CD4-positive, CD25-positive, alpha-beta regulatory T cell (primary cell): ENCODE measurements at regions not wholly inside any gene's neighbourhood (a gene's known extent, or its start where the extent isn't known, plus 50 kb on each side); places are given as distances from the start of the nearest gene placed in this dataset.
"Not testable (repeated sequence)": the region's sequence is repeated elsewhere in the genome, so short reads cannot be mapped to it uniquely, and the experiment has no call there.

Experiments used
- ATAC-seq, 2 donors: fragments of 150-1000 bp; cut with Tn5 transposase; one replicate each; pipeline ENCODE4 v1.10.0; 2021; ENCODE audit warnings: low read depth in 2 of 2, moderate number of reproducible peaks in 2 of 2, moderate library complexity in 1 of 2
- DNase-seq, 3 donors: peaks; one replicate each; pipeline versions ENCODE4 v3.0.0 to v3.0.0-alpha.2; 2012 to 2022; ENCODE audit warnings: mixed read lengths in 1 of 3
- H3K27ac ChIP-seq: one replicate; pipeline ENCODE4 v1.7.0; 2013; ENCODE audit warnings: mild to moderate bottlenecking, low read length; ENCODE audit not compliant: insufficient read depth, poor library complexity, severe bottlenecking
- H3K27me3 ChIP-seq: one replicate; pipeline ENCODE4 v1.7.0; 2013; ENCODE audit warnings: low read length; ENCODE audit not compliant: control insufficient read depth, insufficient read depth
- H3K36me3 ChIP-seq: one replicate; pipeline ENCODE4 v1.7.0; 2013; ENCODE audit warnings: mild to moderate bottlenecking, low read length, moderate library complexity; ENCODE audit not compliant: control insufficient read depth, insufficient read depth
- H3K4me1 ChIP-seq: 2 replicates; pipeline ENCODE4 v1.7.0; 2013; ENCODE audit warnings: mild to moderate bottlenecking, low read length; ENCODE audit not compliant: insufficient read depth, control insufficient read depth, poor library complexity, severe bottlenecking
- H3K4me3 ChIP-seq: one replicate; pipeline ENCODE4 v1.7.0; 2013; ENCODE audit warnings: low read depth, mild to moderate bottlenecking, low read length, moderate library complexity
- H3K9me3 ChIP-seq, 2 experiments: 1 replicate in 1 of 2; 2 replicates in 1 of 2; pipeline ENCODE4 v1.7.0; 2013; ENCODE audit warnings: low read length in 2 of 2, mild to moderate bottlenecking in 1 of 2, moderate library complexity in 1 of 2; ENCODE audit not compliant: control insufficient read depth in 2 of 2
- H3K27ac Mint-ChIP-seq, 3 donors: one replicate each; pipeline ENCODE4 v1.8.0; 2020 to 2022; ENCODE audit warnings: mild to moderate bottlenecking in 3 of 3, mixed read lengths in 3 of 3, moderate library complexity in 2 of 3
- H3K27me3 Mint-ChIP-seq: one replicate; pipeline ENCODE4 v1.8.0; 2022; ENCODE audit warnings: mild to moderate bottlenecking, mixed read lengths
- H3K36me3 Mint-ChIP-seq: one replicate; pipeline ENCODE4 v1.8.0; 2020; ENCODE audit warnings: mixed read lengths
- H3K4me1 Mint-ChIP-seq, 4 donors: one replicate each; pipeline ENCODE4 v1.8.0; 2020 to 2022; ENCODE audit warnings: mixed read lengths in 4 of 4, mild to moderate bottlenecking in 1 of 4
- H3K4me3 Mint-ChIP-seq, 4 donors: one replicate each; pipeline ENCODE4 v1.8.0; 2020 to 2022; ENCODE audit warnings: mild to moderate bottlenecking in 4 of 4, mixed read lengths in 4 of 4, moderate library complexity in 3 of 4
- H3K9me3 Mint-ChIP-seq, 7 donors: one replicate each; pipeline ENCODE4 v1.8.0; 2020 to 2022; ENCODE audit warnings: mixed read lengths in 7 of 7, mild to moderate bottlenecking in 3 of 7, moderate library complexity in 2 of 7

DNA sequence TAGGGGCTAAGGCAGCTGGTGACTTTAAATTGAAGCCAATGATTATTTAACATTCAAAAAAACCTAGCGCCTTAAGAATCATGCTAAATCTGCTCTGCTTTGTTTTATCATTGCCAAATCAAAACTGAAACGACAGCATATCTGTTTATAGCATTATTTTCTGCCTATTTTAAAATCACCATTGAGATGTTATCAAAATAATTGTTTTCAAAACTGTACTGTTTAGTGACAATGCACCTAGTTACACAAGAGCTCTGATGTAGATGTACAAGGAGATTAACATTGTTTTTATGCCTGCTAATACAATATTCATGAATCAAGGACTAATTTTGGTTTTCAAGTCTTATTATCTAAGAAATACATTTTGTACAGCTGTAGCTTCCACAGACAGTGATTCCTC, 1521.3 kb downstream of the AMY1C start:
- Mint-ChIP-seq H3K4me1 (peaks cover 0 to 3% (median 0%) of the 10 kb centered on the region in 4 donors), H3K27ac (no peak overlapping the region), H3K4me3 (no peak overlapping the region), H3K36me3 (no peaks in the 10 kb centered on the region), H3K27me3 (no peaks in the 10 kb centered on the region), H3K9me3 (peaks cover 3 to 33% (median 14%) of the 10 kb centered on the region in 7 donors)
- Histone ChIP-seq H3K27me3 (no peaks in the 10 kb centered on the region), H3K9me3 (peaks cover 4 to 6% of the 10 kb centered on the region in 2 experiments), H3K4me1 (no peaks in the 10 kb centered on the region), H3K4me3 (no peak overlapping the region), H3K36me3 (no peaks in the 10 kb centered on the region), H3K27ac (no peak overlapping the region)
- ATAC-seq (no peak), DNase-seq (no peak)

DNA sequence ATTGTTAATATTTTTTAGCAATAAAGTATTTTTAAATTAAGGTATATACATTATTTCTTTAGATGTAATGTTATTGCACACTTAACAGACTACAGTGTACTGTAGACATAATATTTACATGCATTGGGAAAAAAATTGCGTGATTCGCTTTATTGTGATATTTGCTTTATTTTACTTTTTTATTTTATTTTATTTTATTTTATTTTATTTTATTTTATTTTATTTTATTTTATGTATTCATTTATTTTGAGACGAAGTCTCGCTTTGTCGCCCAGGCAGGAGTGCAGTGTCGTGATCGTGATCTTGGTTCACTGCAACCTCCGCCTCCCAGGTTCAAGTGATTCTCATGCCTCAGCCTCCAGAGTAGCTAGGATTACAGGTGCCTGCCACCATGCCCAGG, 1522.7 kb downstream of the AMY1C start:
- not testable (repeated sequence) for H3K36me3 ChIP-seq, H3K27ac ChIP-seq, H3K4me3 Mint-ChIP-seq, H3K4me1 Mint-ChIP-seq, H3K36me3 Mint-ChIP-seq, H3K9me3 ChIP-seq, H3K27me3 ChIP-seq, H3K27ac Mint-ChIP-seq, DNase-seq, H3K4me3 ChIP-seq, H3K4me1 ChIP-seq, ATAC-seq, H3K27me3 Mint-ChIP-seq
- H3K9me3 Mint-ChIP-seq: peaks cover 3 to 33% (median 10%) of the 10 kb centered on the region in 7 donors

DNA sequence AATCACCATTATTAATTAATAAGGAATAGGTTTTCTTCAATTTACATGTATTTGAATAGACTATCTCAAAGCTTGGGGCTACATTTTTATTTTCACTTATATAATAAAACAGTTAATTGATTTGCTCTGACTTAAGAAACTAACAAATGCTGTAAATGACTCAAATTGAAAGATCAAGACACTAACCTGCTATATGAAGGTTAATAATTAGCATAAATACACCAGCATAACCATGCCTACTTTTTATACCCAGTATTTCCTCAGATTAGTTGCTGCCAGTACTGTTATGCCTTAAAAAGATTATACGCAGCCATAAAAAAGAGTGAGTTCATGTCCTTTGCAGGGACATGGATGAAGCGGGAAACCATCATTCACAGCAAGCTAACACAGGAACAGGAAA, 1545.1 kb downstream of the AMY1C start:
- H3K9me3 Mint-ChIP-seq: peaks cover 3 to 27% (median 10%) of the 10 kb centered on the region in 7 donors
- no peaks in the 10 kb centered on the region for H3K36me3 Mint-ChIP-seq

DNA sequence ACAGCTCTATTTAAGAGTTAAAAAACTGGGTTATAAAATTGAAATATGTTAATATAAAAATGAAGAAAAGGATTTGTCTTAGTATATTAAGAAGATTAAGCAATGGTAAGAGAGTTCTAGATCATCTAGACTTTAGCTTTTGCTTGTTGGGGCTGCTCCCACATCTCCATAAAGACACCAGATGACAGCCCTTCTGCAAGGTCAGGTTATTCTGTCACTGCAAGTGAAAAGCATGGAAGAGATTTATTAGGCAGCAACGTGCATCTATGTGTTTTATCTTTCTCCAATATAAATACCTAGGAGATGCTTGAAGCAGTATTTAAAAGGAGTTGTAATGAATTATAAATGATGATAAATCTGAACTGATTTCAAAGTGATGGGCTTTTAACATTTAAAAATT, 1560.4 kb downstream of the AMY1C start:
- H3K4me1 ChIP-seq: no peaks in the 10 kb centered on the region
- H3K27me3 ChIP-seq: no peaks in the 10 kb centered on the region
- H3K4me3 ChIP-seq: no peak overlapping the region
- no peak for ATAC-seq
- Mint-ChIP-seq H3K4me1 (no peaks in the 10 kb centered on the region), H3K27me3 (no peaks in the 10 kb centered on the region), H3K36me3 (no peaks in the 10 kb centered on the region), H3K27ac (no peak overlapping the region), H3K4me3 (no peak overlapping the region), H3K9me3 (peaks cover 0 to 11% (median 2%) of the 10 kb centered on the region in 7 donors)
- no peak overlapping the region for H3K27ac ChIP-seq
- H3K9me3 ChIP-seq: peaks cover 0 to 4% of the 10 kb centered on the region in 2 experiments
- H3K36me3 ChIP-seq: no peaks in the 10 kb centered on the region
- no peak for DNase-seq

More for the DNA sequence above, 1545.1 kb downstream of the AMY1C start:
- ATAC-seq: no peak
- Mint-ChIP-seq H3K4me3 (no peak overlapping the region), H3K4me1 (no peaks in the 10 kb centered on the region), H3K27me3 (no peaks in the 10 kb centered on the region), H3K27ac (no peak overlapping the region)
- Histone ChIP-seq H3K27ac (no peak overlapping the region), H3K4me3 (no peak overlapping the region), H3K9me3 (peaks cover 0 to 3% of the 10 kb centered on the region in 2 experiments), H3K27me3 (no peaks in the 10 kb centered on the region), H3K36me3 (no peaks in the 10 kb centered on the region), H3K4me1 (no peaks in the 10 kb centered on the region)
- DNase-seq: no peak

DNA sequence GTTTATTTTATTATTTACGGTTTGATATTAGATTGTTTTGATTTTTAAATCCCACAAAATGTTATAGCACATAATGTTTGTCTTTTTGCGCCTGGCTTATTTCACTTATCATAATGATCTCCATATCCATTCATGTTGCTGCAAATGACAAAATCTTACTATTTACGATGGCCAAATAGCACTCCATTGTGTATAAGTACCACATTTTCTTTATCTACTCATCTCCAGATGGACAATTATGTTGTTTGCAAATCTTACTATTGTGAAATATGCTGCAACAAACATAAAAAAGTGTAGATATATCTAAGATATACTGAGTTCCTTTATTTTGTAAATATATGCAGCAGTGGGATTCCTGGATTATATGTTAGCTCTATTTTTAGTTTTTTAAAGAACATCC, 1568.3 kb downstream of the AMY1C start:
- H3K36me3 ChIP-seq: no peaks in the 10 kb centered on the region
- Mint-ChIP-seq H3K27ac (no peak overlapping the region), H3K36me3 (no peaks in the 10 kb centered on the region), H3K9me3 (peaks cover 1 to 39% (median 10%) of the 10 kb centered on the region in 7 donors), H3K4me3 (no peak overlapping the region), H3K4me1 (no peaks in the 10 kb centered on the region), H3K27me3 (no peaks in the 10 kb centered on the region)
- no peak overlapping the region for H3K4me3 ChIP-seq
- H3K4me1 ChIP-seq: no peaks in the 10 kb centered on the region
- peaks cover 0 to 10% of the 10 kb centered on the region in 2 experiments for H3K9me3 ChIP-seq
- DNase-seq (no peak), ATAC-seq (no peak)
- no peaks in the 10 kb centered on the region for H3K27me3 ChIP-seq
- H3K27ac ChIP-seq: no peak overlapping the region

DNA sequence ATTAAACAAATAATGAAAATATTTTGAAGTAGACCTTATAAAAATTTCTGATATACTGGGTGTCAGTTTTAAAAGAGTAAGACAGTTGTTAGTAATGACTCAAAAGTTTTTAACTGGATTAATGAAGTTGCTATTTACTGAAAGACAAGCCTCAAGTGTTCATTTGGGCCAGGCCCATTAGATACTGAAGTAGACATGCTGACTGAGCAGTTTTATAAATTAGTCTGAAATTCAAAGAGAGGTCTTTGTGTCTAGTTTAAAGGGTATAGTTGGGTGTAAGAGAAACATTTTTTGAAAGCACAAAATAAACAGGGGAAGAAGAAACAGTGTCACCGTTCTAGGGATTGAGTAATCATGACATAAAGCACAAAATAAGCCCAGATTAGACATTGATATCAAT, 1577.2 kb downstream of the AMY1C start:
- Histone ChIP-seq H3K4me3 (no peak overlapping the region), H3K9me3 (peaks cover 2 to 9% of the 10 kb centered on the region in 2 experiments), H3K4me1 (no peaks in the 10 kb centered on the region), H3K27ac (no peak overlapping the region), H3K36me3 (no peaks in the 10 kb centered on the region), H3K27me3 (no peaks in the 10 kb centered on the region)
- Mint-ChIP-seq H3K4me3 (no peak overlapping the region), H3K27me3 (no peaks in the 10 kb centered on the region), H3K36me3 (no peaks in the 10 kb centered on the region), H3K27ac (no peak overlapping the region), H3K9me3 (peaks cover 0 to 24% (median 6%) of the 10 kb centered on the region in 7 donors), H3K4me1 (no peaks in the 10 kb centered on the region)
- no peak for ATAC-seq
- no peak for DNase-seq

DNA sequence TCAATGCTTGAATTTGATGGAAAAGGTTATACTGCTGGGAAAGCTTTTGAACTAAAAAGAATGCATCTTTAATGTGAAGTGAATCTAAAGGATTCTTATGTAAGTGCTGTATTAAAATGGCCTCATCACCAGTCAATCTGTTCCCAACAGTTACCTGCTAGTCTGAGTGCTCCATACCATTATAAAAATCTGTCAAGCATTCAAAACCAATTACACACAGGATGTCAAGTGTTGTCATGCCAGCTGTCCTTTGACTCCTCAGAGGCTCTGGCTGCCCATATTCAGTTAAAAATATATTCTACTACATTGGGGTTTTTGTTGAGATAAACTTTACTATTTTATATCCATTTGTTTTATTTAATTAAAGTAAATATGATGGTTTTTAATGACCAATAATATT, 1587.7 kb downstream of the AMY1C start:
- Histone ChIP-seq H3K4me1 (no peaks in the 10 kb centered on the region), H3K36me3 (no peaks in the 10 kb centered on the region), H3K27me3 (no peaks in the 10 kb centered on the region), H3K27ac (no peak overlapping the region), H3K9me3 (peaks cover 3 to 9% of the 10 kb centered on the region in 2 experiments), H3K4me3 (no peak overlapping the region)
- H3K4me1 Mint-ChIP-seq: no peaks in the 10 kb centered on the region
- no peaks in the 10 kb centered on the region for H3K27me3 Mint-ChIP-seq
- ATAC-seq: no peak
- DNase-seq: no peak
- H3K4me3 Mint-ChIP-seq: no peak overlapping the region
- peaks cover 0 to 6% (median 2%) of the 10 kb centered on the region in 7 donors for H3K9me3 Mint-ChIP-seq
- no peak overlapping the region for H3K27ac Mint-ChIP-seq
- no peaks in the 10 kb centered on the region for H3K36me3 Mint-ChIP-seq

DNA sequence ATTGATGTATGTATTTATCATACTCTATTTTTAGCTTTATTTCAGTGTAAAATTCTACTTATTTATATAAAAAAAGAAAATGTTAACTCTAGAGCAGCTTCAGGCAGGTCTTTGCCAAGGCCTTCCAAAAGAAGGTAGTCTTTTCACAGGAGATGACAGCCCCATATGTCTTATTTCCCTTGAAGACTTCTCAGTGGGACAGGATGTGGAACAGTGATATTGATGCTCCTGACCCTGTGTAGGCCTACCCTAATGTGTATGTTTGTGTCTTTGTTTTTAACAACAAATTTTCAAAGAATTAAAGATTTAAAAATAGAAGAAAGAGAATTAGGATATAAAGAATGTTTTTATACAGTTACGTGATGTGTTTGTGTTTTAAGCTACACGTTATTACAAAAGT, 1593.6 kb downstream of the AMY1C start:
- no peaks in the 10 kb centered on the region for H3K27me3 ChIP-seq
- ATAC-seq: no peak
- no peak overlapping the region for H3K4me3 ChIP-seq
- H3K4me1 ChIP-seq: no peaks in the 10 kb centered on the region
- peaks cover 0 to 23% (median 3%) of the 10 kb centered on the region in 7 donors for H3K9me3 Mint-ChIP-seq
- H3K4me1 Mint-ChIP-seq: no peaks in the 10 kb centered on the region
- H3K27me3 Mint-ChIP-seq: no peaks in the 10 kb centered on the region
- H3K27ac ChIP-seq: no peak overlapping the region
- H3K36me3 ChIP-seq: no peaks in the 10 kb centered on the region
- no peak overlapping the region for H3K27ac Mint-ChIP-seq
- no peaks in the 10 kb centered on the region for H3K36me3 Mint-ChIP-seq
- H3K4me3 Mint-ChIP-seq: no peak overlapping the region
- DNase-seq: no peak
- H3K9me3 ChIP-seq: peaks cover 0 to 2% of the 10 kb centered on the region in 2 experiments
